Embryonic facial prominence (tissue), 1 donor: ENCODE measurements at regions not wholly inside any gene's neighbourhood (a gene's known extent, or its start where the extent isn't known, plus 50 kb on each side); places are given as distances from the start of the nearest gene placed in this dataset.

Experiments used
- DNase-seq: peaks from one replicate; pipeline ENCODE4 v3.0.0-alpha.2; 2016; ENCODE audit errors: extremely low spot score

DNA sequence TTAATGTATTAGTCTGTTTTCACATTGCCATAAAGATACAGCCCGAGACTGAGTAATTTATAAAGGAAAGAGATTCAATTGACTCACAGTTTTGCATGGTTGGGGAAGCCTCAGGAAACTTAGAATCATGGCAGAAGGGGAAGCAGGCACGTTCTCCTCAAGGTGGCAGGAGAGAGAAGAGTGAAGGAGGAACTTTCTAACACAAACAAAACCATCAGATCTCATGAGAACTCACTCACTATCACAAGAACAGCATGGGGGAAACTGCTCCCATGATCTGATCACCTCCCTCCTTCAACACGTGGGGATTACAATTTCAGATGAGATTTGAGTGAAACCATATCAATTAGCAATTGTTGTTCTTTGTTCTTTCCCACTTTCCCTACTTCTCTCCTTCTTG lies 689.0 kb upstream of the SLITRK1 start:
- no peak for DNase-seq

DNA sequence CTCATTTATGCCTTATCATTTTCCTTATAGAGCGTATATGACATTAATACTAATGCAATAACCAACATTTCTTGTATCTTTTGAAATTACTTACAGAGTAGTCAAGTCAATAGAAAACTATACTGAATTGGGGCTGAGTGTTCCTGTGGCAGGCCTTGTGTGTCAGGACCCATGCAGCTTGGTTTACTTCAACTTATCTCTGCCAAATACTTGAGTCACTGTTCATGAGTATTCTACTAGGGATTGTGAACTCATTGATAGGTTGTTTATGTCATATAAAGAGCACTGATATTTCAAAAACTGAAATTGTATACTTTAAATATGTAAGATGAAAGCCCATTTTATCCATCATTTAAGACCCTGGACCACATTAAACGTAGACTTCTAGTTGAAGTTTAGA lies 688.6 kb upstream of the SLITRK1 start:
- DNase-seq = no peak

DNA sequence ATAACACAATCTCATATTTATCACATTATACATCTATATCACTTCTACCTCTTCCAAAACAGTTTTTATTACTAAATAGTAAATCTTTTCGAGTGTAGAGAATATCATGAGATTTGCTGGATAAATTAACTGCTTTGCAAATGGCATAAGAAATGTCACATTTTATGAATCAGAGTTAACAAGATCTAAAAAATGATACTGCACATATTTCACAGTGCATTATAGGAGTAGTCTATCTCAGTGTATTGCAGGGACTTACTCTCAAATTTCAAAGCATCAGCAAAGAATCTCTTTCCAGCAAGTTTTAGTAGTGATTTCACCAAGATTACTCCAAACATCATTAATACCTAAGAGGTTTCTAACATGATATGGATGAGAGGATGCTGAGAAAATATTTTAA lies 687.1 kb upstream of the SLITRK1 start:
- no peak for DNase-seq

DNA sequence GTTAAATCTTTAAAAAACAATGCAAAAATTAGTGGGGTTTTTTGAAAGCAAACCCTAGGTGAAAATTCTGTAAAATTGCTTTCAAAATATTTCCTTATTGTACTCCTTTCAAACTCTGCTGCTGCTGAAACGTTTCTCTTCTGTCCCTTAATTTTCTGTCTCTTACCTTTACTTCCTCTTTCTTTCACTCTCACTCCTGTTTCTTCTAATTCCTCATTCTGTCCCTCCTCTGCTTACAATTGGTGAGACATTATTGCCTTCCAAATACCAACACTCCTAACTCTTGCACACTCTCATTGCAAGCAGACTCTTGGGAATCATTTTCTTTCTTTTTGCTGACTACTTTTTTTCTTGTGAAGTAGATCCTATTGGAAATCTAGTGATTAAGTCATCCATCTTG lies 685.6 kb upstream of the SLITRK1 start:
- no peak for DNase-seq

DNA sequence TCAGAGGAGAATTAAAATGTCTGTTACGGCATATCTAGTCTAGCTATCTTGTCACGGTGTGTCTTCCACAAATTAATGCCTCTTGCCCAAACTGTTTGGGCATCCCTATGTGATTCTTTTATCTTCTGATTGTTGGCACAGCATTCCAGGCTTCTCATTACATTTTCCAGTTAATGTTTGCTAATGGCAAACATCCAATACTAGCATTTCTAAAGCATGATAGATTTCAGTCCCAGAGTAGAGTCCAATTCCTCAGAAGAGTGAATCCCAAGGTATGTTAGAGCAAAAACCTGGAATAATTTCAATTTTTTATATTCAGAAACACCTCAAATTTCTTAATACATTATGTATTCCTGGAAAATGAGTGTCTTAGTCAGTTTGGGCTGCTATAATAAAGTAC lies 684.5 kb upstream of the SLITRK1 start:
- DNase-seq = no peak

DNA sequence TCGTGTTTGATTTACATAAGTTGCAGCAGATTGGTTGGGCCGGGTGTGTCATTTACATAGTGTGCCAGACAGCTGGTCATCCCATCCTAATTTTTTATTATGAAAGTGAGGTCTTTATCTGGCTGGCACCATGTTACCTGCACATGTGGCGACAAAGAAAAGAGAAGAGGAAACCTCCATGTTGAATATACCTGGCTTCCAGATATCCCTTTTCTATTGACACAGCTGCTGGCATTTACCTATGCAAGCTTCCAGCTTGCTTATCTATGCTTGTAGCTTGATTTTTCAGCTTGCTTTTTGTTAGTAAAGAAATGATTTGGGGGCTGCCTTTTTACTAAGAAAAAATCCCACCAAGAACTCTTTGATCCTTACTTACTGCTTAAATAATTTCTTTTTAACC lies 681.3 kb upstream of the SLITRK1 start:
- no peak for DNase-seq

DNA sequence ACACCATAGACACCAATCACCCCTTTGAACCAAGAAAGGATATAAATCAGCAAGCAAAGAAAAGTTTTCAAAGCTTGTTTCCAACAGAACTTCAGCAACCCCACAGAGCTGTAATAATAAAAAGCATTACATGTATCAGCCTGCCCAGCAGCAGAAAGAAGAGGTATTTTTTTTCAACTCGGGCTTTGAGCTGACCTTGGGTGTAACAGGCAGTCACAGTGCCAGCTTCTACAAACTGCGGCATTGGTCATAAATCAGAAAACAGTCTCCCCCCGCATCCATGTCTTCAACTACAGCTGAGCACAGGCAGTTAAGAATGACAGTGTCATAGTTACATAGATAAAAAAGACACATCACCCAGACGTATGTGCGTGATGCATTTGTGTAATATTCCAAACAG lies 671.0 kb upstream of the SLITRK1 start:
- DNase-seq = no peak

DNA sequence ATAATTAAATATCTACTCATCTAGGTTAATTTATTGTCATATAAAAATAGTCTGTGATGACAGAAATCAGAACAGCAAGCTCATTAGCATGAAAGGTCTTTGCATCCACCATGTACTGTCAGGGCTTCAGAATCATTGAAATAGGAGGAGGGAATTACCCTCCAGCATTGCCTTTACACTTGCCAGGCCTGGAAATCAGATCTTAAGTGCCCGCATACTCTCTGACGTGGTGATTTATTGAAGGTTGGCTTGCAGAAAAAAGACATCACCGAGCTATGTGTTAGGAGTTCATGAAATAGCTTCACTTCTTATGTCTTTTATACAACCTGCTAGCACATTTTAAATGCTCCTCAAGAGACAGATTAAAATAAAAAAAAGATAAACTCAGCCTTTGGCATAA lies 661.7 kb upstream of the SLITRK1 start:
- DNase-seq = no peak

DNA sequence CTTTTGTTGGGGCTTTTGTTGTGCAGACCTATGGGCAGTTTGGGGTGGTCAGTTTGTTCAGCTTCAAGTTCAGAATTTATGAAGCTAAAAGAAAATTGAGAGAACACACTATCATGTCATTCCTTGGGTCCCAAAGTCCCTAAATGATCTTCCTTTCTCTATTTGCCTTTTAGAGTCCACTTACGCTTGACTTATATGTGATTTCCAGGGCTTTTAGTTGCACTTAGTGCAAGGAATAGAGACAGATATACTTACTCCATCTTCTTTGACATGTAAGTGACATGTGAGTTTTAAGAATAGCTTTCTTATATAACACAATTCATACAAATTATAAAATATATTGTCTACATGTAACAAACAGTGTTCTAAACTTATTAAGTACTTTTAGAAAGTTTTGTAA lies 660.1 kb upstream of the SLITRK1 start:
- DNase-seq = no peak

DNA sequence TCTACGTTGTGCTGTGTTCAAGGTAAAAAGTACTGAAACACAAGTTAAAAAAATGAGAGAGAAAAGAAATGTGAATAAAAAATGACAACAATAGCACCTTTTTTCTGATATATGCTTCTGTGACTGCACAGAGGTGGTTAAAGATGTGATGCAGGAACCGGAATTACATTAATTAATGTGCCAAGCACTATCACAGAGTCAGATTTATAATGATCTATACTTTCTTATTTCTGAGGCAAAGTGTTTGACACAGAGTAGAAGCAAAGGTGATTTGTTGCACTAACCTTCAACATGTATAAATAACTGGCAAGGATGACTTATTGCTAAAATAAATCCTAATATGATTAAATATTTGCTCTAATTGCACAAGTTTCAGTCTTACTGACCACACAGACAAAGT lies 654.6 kb upstream of the SLITRK1 start:
- DNase-seq = no peak

DNA sequence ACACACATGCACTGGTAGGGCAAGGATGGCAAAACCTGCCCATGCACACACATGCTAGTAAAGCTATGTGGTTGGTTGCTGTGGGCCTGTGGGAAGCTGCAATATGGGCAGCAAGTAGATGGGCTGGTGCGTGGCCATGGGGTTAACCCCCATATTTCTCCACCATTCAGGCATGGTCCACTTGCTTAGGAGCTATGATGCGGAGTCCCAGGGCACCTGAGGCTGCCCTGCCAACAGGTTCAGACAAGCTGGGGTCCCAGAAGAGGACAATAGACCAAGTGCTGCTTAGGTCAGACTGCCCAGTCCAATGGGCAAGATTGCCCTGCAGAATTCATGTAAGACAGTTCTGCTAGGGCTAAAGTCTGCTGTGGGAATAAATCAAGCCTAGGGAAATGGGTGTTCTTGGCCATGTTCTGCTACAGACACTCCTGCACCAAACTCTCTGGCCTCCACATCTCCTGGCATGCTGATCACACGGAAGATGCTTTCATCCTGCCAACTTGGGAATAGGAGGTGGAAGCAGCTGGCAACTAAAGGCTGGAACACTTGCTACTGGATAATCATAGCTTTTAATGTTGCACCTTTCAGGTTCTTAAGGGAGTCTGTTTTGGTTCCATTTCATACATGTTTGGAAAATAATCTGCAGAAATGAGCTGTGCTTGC lies 646.3 kb upstream of the SLITRK1 start:
- no peak for DNase-seq

DNA sequence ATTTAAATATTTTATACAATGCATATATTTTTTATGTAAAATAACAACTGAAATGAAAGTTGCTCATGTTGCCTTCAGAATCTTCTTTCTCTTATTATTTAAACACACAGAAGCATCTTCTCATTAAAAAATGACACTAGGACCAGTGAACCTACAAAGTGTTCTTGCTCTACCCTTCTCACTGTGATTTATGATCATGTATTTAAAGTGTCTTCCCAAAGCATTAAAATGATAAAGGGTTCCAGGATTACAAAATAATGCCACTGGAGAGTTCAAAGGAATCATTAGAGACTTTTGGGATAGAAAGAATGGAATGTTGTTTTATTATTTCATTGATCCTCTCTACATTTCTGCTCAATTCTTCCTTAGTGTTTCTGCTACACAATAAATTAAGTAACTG lies 643.6 kb upstream of the SLITRK1 start:
- DNase-seq = no peak

DNA sequence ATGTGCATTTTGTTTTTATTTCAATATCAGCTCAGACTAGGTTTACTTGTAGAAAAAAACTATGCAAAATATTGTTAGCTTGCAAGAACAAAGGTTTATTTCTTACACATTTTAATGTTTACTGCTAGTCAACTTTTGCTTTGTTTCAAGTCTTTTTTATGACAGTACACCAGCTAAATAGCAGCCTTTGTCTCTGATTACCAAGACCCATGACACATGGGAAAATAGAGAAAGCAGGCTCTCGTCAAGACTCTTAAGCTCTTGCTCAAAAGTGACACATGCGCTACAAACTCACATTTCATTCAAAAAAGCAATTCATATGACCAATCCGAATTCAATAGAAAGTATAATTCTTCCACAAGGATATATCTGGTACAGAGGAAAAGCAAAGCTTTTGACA lies 642.3 kb upstream of the SLITRK1 start:
- DNase-seq = no peak

DNA sequence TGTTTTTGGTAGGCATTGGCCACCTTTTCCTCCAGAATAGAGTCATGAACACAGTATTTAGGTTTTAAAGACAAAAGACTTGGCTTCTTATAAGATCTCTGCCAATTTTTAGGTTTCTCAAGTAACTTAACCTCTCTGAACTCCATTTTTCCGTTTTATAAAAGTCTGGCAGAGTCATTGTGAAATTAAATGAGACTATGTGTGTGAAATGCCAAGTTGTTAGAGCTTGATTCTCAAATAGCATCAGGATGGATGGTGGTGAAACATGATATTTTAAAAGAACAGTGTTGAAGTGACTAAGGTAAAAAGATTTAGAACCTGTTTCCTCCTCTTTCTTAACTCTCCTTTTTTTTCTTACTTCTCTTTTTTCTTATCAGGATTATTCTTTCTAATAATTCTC lies 617.7 kb upstream of the SLITRK1 start:
- no peak for DNase-seq

DNA sequence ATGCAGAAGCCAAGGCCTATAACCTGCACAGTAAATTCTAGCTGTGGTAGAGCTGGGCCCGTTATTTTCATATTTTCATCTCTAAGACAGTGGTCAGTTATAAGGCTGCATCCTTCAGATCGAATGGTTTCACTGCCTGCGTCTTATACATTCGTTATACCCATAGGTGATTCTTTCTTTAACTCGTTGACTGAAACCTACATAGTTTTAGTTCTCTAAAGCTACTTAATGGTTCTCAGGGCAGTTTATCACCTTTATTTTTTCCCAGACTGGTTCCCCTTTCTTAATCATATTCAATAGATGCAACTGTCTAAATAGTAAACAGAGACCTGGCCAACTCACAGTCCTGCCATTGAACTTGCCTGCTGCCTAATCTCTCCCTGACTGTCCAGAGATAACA lies 615.3 kb upstream of the SLITRK1 start:
- no peak for DNase-seq

DNA sequence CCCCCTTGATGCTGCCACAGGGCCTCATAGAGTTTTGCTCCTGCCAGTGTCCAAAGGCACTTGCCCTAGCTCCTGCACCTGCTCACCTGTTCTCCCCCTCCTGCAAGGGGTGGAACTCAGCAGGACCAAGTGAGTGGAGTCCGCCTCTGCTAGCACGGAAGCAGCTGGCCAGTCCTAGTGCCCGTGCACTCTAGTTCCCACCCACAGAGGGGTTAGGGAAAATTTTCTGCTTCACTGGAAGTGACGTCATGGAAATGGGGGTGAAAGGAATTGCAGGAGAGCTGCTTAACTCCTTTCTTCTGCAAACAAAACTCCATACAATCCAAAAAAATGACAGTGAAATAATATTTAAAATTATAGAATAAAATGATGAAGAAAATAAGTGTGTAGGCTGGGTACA lies 609.7 kb upstream of the SLITRK1 start:
- no peak for DNase-seq

DNA sequence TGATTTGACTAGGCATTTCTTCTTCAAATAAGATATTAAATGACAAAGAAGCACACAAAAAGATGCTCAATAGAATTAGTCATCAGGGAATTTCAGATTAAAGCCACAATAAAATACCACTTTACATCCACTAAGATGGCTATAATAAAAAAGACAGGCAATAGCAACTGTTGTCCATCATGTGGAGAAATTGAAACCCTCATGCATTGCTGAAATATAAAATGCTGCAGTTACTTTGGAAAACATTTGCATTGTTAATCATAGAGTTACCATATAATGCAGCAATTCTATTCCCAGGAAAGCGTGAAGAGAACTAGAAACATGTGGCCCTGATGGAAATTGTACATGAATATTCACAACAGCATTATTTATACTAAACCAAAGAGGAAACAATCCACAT lies 605.5 kb upstream of the SLITRK1 start:
- DNase-seq = no peak

DNA sequence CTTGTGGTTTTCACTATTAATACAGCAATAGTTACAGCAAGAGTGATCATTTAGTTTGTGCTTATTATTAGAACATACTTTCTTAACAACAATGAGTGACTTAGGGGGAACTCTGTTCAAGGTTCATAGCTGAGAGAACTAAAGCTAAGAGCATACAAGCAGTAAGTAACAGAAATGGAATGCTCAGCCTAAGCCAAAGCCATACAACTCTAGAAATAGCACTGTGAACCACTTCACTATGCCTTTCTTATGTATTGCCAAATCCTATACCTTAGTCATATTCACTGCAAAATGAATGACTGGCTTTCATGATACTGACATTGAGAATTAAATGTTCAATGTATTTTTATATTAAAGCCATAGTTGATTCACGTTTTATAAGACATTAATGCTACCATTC lies 599.7 kb upstream of the SLITRK1 start:
- DNase-seq = no peak

DNA sequence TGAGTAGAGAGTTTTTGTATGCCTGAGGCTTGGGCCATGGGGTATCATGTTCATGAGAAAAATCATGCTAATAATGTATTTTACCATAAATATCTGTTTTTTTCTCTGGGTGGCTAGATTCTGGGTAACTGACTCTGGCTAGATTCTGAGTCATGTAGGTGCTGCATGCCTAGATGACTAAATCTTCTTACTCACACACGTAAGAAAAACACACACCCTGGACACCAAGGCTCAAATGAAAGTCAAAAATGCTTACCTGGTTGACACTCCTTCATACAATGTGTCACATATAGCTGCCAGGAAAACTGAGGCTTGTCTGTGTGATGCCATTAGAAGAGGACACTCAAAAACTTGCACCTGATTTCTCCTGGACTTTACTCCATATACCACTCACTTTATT lies 597.4 kb upstream of the SLITRK1 start:
- no peak for DNase-seq

DNA sequence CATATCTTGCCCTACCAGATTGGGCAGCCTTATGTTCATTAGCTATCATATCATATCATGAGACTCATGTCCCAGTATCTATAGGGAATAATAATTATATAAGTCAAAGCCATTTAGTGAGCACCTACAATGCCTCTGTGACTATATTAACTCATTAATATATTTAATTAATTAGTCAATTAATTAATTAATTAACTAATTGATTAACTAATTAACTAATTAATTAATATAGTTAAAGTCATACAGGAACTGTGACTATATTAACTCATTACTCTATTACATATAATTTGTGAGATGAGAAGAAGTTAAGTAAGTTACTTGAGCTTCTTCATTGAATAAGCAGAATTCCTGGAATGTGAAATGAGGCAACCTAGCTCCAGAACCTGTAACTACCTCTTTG lies 588.3 kb upstream of the SLITRK1 start:
- DNase-seq = no peak

DNA sequence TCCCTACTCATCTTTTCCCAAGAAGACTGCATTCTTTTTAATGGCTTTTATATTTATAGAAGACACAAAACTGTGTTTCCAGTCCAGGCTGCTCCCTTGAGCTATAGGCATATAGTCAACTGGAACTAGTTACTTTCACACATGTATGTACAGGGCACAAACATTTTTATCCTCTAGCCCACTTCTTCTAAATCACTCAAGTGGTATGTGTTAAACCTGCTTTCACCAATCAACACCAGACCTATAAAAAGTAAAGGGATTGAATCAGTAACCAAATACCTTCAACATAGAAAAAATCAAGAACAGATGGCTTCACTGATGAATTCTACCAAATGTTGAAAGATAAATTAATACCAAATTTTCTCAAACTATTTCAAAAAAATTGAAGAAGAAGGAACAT lies 584.2 kb upstream of the SLITRK1 start:
- no peak for DNase-seq

DNA sequence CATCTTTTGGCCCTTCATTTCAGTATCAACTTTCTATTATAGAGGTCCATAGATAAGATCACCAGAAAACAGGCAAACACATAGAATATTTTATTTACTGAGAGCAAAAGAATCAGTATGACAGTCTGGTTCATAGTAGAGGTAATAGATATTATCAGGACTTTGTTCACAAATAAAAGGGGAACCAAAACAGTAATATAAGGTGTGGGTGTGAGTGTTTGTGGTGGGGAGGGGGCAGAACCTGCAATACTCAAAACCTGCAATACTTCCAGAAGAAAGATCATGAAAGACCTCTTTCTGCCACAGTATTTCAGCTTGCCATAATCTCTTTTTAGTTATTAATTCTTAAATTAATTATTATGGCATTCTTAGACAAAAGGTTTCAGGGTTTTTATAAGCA lies 578.7 kb upstream of the SLITRK1 start:
- DNase-seq = no peak

DNA sequence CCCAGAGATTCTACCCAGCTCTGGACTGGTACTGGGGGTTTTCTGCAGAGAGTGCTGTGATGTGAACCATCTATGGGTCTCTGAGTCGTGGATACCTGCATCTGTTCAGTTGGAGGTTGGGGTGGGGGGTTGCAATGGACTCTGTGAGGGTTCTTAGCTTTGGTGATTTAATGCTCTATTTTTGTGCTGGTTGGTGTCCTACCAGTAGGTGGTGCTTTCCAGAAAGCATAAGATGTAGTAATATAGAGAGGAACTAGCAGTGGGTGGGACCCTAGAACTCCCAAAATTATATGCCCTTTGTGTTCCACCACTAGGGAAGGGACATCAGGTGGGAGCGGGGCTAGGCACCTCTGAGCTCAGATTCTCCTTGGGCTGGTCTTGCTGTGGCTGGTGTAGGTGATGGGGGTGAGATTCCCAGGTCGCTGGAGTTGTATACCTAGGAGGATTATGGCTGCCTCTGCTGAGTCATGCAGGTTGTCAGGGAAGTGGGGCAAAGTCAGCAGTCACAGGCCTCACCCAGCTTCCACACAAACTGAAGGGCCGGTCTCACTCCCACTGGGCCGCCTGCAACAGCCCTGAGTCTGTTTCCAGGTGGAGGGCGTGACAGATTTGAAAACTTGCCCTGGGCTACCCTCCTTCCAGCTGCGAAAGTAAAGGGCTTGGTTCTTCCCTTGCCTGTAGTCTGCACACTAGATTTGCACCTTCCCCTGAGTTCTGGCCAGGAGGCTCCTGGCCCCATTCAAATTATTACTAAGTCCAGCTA lies 573.0 kb upstream of the SLITRK1 start:
- no peak for DNase-seq

DNA sequence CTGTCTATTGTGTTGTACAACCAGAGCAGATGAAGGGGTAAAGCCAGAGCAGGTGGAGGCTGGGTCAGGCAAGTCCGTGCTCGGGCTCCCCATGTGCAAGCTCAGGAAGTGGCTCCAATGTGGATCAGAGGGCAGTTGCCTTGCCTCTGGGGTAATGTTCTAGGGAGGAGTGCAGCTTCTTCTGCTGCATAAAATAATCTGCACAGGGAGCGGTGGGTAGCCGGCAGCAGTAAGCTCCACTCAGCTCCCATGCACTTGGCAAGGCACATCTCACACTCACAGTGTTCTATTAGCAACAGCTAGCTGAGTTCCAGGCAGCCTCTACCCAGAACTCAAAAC lies 565.3 kb upstream of the SLITRK1 start:
- no peak for DNase-seq
